ENCODE measurements at regions not wholly inside any gene's neighbourhood (a gene's known extent, or its start where the extent isn't known, plus 50 kb on each side); places are given as distances from the start of the nearest gene placed in this dataset.

DNA sequence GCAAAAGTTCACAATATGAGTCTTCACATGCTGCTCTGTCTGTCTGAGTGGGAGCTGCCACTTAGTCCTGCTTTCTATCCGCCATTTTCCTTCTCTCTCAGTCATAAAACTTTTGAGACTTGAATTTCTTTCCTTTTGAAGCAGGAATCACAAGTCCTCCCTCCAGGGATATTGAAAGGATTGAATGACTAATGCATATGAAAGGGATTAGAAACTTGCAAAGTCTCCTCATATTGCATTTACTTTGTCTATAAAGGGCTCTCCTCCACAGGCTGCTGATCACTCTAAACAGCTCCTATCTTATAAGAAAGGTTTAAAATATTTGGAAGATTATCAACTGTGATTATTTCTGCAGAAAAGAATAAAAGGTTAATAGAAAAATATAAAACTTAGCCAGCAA is 879.1 kb downstream of the ARAP2 start:
- no peak for DNase-seq (ENCODE audit: low read depth in 3 of 3, low spot score in 2 of 3)

DNA sequence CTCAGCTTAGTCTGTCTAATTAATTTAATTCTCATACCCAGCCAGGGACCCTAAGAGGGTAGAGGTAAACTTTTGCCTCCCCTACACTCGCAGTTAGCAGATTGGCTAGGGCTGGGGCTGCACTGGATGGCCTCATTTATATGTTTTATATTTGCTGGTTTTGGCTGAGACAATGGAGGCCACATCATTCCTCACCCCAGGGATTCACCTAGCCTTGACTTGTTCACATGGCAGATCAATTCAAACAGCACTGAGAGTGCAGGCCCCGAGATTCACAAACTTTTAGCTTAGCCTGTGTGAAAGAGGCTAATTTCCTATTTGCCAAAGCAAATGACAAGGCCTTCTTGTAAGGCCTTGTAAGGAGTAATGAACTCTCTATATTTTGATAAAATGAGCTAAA is 844.4 kb downstream of the ARAP2 start:
- DNase-seq (ENCODE audit: low read depth in 3 of 3, low spot score in 2 of 3), result no peak

DNA sequence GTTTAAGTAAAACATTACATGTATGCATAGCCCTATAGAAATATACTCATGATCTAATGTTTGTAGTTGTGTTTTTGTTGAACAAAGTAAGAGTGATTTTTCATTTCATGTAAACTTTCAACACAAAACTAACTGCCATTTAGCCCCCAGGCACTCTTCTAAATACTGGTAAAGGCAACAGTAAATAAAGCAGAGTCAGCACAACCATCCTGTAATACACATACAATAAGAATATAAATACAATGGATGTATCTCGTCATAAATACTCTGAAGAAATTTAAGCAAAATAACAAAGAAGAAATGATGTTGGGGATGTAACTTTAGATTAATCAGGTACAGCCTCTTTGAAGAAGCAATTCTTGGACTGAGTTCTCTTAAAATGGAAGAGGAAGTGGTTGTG is 821.2 kb downstream of the ARAP2 start:
- no peak for DNase-seq (ENCODE audit: low read depth in 3 of 3, low spot score in 2 of 3)

DNA sequence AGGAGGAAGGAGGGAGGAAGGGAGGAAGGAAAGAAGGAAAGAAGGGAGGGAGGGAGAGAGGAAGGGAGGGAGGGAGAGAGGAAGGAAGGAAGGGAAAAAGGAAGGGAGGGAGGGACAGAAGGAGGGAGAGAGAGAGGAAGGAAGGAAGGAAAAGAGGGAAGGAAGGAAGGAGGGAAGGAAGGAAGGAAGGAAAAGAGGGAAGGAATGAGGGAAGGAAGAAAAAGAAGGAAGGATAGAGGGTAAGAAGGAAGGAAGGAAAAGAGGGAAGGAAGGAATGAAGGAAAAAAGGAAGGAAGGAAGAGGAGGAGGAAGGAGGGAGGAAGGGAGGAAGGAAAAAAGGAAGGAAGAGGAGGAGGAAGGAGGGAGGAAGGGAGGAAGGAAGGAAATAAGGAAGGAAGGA is 796.8 kb downstream of the ARAP2 start:
- no peak for DNase-seq (ENCODE audit: low read depth in 3 of 3, low spot score in 2 of 3)

DNA sequence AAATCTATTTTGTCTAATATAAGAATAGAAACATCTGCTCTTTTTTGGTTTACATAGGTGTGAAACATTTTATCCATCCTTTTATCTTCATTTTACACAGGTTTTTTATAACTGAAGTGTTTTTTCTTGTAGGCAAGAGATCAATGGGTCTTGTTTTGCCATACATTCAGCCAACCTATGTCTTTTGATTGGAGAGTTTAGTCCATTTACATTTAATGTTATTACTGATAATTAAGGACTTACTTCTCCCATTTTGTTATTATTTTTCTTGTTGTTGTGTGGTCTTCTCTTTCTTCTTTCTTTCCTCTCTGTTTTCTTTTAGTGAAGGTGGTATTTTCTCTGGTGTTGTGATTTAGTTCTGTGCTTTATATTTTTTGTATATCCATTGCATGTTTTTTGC is 785.3 kb downstream of the ARAP2 start:
- no peak for DNase-seq (ENCODE audit: low read depth in 3 of 3, low spot score in 2 of 3)

DNA sequence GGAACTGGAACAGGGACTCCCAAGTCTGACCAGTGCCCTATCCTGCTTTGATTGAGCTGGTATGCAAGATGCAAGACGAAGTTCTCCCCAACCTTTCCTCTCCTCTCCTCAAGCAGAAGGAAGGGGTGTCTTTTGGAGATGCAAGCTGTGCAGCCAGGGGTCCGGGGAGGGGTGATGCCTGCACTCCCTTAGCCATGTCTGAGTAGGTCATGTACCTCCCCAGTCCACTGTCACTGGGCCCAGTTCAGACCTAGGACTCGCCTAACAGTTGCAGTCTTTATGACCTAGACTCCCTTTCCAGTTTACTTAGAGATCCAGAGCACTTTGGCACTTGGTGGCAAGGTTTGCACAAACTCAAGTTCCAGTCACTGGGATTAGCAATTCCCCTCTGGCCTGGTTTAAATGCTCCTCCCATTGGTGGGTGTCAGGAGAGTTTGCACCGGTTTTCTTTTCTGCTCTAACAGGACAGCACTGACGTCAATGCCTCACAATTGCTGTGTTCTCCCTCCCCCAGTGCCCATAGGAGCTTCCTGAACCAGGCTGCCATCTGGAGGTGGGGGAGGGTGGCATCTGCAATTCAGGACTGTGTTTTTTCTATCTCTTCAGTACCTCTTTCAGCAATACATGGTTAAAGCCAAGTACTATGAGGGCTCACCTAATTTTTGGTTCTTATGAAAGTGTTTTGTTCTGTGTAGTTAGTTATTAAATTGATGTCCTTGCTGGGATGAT is 782.2 kb downstream of the ARAP2 start:
- no peak for DNase-seq (ENCODE audit: low read depth in 3 of 3, low spot score in 2 of 3)

DNA sequence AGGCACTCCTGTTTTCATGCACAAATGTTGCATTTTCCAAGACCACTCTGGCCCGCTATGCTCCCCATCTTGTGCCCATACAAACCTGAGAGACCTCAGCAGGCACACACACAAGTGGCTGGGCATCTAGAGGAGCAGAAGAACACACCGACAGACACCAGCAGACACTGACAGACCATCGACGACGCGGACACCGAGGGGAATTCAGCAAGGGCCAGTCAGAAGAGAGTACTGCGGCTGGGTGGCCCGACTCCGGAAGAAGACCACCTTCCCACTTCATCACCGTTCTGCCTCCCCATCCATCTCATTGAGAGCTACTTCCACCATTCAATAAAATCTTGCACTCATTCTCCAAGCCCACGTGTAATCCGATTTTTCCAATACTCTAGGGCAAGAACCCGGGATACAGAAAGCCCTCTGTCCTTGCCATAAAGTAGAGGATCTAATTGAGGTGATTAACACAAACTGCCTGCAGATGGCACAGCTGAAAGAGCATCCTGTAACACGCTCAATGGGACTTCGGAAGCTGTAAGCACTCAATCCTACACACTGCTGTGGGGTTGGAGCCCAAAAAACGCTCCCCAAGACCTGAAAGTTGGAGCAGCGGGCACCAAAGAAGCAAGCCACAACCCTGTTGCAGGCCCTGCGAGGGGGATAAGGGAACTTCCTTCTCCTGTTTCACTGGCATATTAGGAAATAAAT is 780.9 kb downstream of the ARAP2 start:
- no peak for DNase-seq (ENCODE audit: low read depth in 3 of 3, low spot score in 2 of 3)

DNA sequence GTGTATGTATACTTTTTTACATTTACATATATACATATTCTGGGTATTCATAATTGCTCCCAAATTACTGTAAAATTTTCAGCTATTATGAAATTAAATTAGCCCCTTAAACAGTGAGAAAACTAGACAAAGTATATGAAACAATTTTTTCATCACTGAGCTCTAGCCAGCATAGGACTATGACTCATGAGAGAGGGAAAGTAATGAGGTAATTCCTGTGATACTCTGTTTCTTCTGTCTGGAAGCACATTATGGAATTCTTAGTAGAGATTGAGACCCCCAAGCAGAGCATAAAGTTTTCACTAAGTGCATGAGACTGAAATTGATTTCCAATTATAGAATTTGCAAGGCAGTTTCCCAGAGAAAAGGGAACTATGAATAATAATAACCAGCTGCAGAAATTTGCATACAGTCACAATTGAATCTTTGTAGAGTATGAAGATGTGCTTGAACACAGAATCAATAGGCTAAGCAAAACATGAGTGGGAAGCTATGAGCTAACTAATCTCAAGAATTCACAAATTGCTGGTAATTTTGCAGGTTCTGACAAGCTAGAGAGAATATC is 779.3 kb downstream of the ARAP2 start:
- DNase-seq (ENCODE audit: low read depth in 3 of 3, low spot score in 2 of 3), result no peak

DNA sequence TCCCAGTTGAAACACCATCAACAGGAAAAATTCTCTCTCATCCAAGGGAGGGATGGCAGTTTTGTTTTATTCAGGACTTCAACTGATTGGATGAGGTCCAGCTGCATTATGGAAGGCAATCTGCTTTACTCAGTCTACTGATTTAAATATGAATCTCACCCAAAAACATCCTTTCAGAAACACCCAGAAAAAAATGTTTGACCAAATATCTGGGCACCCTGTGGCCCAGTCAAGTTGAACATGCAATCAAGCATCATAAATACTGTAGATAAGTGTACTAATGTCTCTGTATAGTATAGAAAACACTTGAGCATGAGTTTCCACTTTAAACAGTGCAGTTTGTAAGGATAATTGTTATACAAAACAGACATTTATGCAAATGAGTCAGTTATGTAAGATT is 753.2 kb downstream of the ARAP2 start:
- DNase-seq (ENCODE audit: low read depth in 3 of 3, low spot score in 2 of 3), result no peak

DNA sequence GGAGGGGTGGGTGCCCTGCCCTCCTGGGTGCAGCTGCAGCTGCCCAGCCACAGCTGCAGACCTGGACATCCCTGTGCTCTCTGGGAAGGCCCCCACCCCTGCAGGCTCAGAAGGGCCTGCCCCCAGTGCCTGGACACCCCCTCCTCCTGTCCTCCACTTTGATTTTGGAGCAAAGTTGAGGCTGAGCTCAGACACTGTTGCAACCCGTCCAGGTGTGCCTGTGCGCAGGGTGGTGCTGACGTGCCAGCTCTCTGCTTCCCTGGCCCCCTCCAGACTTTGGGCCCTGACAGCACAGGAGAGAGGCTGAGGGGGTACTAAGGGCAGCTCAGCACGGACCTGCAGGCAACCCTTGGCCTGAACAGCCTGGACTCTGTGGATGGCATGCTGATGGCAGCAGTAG is 750.3 kb downstream of the ARAP2 start:
- no peak for DNase-seq (ENCODE audit: low read depth in 3 of 3, low spot score in 2 of 3)

DNA sequence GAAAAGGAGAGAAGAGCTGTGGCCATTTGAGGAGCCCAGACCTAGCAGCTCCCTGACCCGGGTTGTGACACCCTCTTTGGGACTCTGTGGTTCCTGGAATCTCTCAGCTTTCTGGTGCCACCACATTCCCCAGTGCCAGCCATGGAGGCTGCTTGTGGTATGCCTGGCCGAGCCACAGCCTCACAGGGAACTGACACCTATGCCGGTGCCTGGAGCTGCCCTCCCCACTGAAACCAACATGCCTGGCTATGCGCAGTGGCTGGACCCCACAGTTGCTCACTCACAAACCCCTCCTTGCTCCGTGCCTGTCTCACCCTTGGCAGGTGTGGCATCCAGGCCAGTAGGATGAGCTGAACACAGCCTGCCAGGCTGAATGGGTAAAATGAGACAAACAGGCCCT is 749.4 kb downstream of the ARAP2 start:
- no peak for DNase-seq (ENCODE audit: low read depth in 3 of 3, low spot score in 2 of 3)

DNA sequence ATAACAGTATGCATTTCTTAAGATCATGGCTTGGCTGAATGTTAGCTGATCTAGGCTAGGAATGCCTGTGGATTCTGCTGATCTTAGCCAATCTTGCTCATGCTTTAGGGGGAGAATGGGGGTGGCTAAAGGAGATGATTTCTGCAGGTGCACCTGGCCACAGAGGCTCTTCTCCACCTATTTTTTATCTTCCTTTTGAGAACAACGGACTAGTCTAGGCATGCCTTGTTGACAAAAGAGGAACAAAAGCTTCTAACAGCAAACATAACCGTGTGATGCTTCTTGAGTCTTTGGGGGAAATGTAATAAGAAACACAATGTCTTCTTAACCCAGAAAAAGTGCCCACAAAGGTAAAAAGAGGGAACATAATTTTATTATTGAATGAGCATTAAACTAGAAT is 743.5 kb downstream of the ARAP2 start:
- no peak for DNase-seq (ENCODE audit: low read depth in 3 of 3, low spot score in 2 of 3)

DNA sequence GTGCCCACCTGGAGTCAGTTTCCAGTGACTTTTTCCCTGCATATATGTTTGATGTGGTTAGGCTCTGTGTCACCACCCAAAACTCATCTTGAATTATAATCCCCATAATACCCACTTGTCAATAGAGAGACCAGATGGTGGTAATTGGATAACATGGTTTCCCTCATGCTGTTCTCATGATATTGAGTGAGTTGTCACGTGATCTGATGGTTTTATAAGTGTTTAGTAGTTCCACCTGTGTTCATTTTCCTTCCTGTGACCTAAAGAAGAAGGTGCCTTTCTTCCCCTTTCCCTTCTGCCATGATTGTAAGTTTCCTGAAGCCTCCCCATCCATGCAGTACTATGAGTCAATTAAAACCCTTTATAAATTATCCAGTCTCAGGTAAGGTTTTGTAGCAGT is 740.9 kb downstream of the ARAP2 start:
- DNase-seq (ENCODE audit: low read depth in 3 of 3, low spot score in 2 of 3), result no peak

DNA sequence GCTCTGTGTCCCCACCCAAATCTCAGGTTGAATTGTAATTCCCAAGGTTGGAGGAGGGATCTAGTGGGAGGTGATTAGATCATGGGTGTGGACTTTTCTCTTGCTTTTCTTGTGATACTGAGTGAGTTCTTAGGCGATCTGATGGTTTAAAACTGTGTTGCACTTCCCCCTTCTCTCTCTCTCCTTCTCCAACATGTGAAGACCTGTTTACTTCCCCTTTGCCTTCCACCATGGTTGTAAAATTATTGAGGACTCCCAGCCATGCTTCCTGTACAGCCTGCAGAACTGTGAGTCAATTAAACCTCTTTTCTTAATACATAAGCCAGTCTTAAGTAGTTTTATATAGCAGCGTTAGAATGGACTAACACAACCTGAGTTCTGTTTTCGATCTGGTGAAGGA is 738.2 kb downstream of the ARAP2 start:
- DNase-seq (ENCODE audit: low read depth in 3 of 3, low spot score in 2 of 3), result no peak

DNA sequence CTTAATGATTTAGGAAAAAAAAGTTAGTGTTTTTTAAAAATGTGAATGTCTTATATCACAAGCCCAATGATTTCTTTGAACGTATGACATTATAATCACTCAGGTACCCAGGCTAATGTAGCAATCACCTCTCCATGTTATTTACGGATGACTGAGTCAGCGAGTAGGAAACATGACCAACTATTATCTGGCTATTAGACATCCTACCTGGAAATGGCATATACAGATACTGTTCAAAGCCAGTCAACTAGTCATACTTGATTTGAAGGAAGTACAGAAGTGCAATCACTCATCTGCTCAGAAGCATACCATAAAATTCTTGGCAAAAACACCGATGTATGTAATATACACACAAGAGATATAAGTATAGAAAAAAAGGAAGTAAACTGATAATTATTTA is 732.5 kb downstream of the ARAP2 start:
- DNase-seq (ENCODE audit: low read depth in 3 of 3, low spot score in 2 of 3), result no peak

DNA sequence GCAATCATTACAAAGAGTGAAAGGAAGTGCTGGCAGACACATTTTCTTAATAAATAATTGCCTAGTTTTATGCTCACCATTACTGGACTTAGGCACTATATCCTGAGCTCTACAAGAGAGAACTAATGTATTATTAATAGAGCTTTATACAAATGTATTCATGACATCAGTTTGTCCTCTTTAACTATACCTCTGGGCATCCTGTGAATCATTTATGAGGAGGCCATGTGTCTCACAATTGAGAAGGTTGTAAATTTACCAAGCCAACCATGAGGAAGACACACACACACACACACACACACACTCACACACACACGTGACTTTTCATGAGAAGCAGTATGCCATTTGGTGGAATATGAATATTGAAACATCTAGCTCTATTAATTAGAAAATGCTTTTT is 728.2 kb downstream of the ARAP2 start:
- DNase-seq (ENCODE audit: low read depth in 3 of 3, low spot score in 2 of 3), result peak in 2 of 3 donors; percentile 1

DNA sequence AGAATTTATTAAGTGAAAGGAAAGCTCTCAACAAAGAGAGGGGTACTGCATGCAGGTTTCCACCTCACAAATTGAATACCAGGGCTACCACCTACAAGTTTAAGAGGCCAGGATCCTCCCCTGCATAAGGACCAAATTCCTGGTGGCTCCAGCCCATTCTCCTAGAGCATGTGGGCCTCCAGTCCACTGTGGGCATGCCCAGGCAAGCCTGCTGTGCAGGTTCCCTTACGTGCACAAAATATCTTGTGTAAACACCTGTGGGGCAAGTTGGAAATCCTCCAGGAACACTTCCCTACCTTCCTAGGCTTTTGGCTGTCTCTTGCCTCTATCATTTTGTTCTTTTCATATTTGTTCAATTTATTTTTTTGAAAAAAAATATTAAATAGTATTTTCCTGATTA is 724.3 kb downstream of the ARAP2 start:
- no peak for DNase-seq (ENCODE audit: low read depth in 3 of 3, low spot score in 2 of 3)

DNA sequence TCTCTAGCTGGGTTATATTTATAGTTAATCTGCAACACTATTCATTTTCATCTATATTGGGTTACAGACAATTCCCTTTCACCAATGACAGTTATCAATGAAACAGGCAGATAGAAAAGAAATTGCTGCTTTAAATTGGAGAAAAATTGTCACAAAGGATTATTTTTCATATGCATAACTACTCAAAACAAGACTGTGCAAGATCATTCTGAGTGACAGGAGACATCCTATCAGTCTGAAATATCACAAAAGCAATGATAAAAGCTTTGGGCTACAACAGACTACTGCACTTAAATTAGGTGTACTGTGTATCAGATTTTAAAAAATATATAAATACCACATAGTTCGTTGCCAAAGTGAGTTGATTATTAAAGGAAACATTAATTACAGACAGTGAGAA is 722.6 kb downstream of the ARAP2 start:
- no peak for DNase-seq (ENCODE audit: low read depth in 3 of 3, low spot score in 2 of 3)

DNA sequence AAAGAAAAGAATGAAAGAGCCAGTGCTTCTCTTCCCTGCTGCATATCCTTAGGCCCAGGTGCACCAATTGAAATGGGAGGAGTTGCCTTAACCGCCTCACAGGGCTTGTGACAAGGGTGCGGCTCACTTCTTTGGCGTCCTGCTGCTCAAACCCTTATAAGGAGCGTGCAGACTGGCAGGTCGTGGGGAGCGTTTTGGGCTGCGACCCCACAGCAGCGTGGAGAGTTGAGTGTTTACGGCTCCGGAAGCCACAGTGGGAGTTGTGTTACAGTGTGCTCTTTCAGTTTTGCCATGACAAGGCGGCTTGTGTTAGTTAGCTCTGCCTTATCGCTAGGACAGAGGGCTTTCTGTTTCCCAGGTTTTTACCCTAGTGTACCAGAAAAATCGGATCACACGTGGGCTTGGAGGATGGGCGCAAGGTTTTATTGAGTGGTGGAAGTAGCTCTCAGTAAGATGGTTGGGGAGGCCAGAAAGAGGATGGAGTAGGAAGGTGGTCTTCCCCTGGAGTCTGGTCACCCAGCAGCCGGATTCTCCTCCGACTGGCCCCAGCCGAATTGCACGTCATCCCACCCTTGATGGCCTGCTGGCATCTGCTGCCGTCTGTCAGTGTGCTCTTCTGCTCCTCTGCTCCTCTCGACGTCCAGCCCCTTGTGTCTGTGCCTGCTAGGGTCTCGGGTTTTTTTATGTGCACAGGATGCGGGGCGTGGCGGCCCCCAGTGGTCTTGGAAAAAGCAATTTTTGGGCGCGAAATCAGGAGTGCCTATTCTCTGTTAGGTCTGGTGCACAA is 718.9 kb downstream of the ARAP2 start:
- DNase-seq (ENCODE audit: low read depth in 3 of 3, low spot score in 2 of 3), result no peak

DNA sequence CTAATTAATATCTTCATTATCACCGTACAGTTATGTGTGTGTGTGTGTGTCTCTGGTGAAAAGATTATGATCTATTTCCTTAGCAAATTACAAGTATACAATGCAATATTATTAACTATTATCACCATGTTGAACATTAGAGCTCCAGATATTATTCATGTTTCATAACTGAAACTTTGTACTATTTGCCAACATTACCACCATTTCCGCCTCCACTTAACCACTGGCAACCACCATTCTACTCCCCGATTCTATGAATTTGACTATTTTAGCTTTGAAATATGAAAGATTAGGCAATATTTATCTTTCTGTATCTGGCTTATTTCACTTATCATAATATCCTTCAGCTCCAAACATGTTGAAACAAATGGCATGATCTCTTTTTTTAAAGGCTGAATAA is 717.9 kb downstream of the ARAP2 start:
- no peak for DNase-seq (ENCODE audit: low read depth in 3 of 3, low spot score in 2 of 3)

DNA sequence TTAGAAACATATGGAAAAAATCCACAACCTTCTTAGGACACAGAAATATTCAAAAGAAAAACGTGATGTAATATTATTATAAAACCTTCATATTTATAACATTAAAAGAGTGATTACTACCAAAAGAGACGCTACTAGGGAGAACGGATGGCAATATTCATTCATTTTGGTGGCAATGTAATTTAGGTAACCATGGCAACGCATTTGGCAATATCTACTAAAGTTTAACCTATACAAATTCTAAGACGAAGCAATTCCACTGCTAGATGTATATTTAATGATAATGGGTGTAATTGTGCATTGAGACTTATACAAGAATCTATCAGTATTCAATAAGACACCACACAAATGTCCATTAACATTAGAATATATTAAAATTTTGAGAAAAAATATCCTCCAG is 709.4 kb downstream of the ARAP2 start:
- no peak for DNase-seq (ENCODE audit: low read depth in 3 of 3, low spot score in 2 of 3)

DNA sequence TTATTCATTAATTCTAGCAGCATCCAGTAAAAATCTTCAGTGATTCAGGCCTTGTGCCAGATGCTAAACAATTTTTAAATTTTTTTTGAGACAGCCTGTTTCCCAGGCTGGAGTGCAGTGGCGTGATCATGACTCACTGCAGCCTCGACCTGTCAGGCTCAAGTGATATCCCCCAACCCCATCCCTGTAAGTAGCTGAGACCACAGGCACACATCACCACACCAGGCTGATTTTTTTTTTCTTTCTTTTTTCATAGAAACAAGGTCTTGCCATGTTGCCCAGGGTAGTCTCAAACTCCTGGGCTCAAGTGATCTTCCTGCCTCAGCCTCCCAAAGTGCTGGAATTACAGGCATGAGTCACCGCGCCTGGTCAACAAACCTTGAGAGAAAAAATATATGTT is 705.5 kb downstream of the ARAP2 start:
- DNase-seq (ENCODE audit: low read depth in 3 of 3, low spot score in 2 of 3), result no peak

Data from right renal cortex interstitium (tissue), 3 donors.